WI38 (cell line): ENCODE measurements at regions not wholly inside any gene's neighbourhood (a gene's known extent, or its start where the extent isn't known, plus 50 kb on each side); places are given as distances from the start of the nearest gene placed in this dataset.

Source experiments
- H3K4me3 ChIP-seq: 2 replicates; pipeline ENCODE4 v1.5.1; 2011; ENCODE audit warnings: low read depth, mild to moderate bottlenecking, control low read depth, low read length
- CTCF ChIP-seq: IDR thresholded peaks from 2 replicates; pipeline ENCODE4 v1.5.1; 2012; ENCODE audit warnings: low read depth, mild to moderate bottlenecking, control low read depth, low read length

GRCh38 chr17:72244494-72244893 lies 123.7 kb downstream of the SOX9 start:
- TF ChIP-seq CTCF = no peak

GRCh38 chr17:72244956-72245355 lies 124.1 kb downstream of the SOX9 start:
- TF ChIP-seq CTCF = no peak
- no peak overlapping the region for H3K4me3 ChIP-seq

More at GRCh38 chr17:72244494-72244893, 123.7 kb downstream of the SOX9 start:
- H3K4me3 ChIP-seq = no peak overlapping the region

- TF ChIP-seq CTCF = no peak
- H3K4me3 ChIP-seq = no peak overlapping the region
These were observed 128.6 kb downstream of the SOX9 start for GRCh38 chr17:72249441-72249840.

- H3K4me3 ChIP-seq = no peak overlapping the region
These were observed 129.4 kb downstream of the SOX9 start for GRCh38 chr17:72250206-72250605.

GRCh38 chr17:72253597-72253996 lies 132.8 kb downstream of the SOX9 start:
- TF ChIP-seq CTCF = no peak
- H3K4me3 ChIP-seq = no peak overlapping the region

More at GRCh38 chr17:72250206-72250605, 129.4 kb downstream of the SOX9 start:
- TF ChIP-seq CTCF = no peak

- no peak for TF ChIP-seq CTCF
- H3K4me3 ChIP-seq = no peak overlapping the region
These were observed 134.1 kb downstream of the SOX9 start for GRCh38 chr17:72254808-72255449.

GRCh38 chr17:72255481-72255880 lies 134.7 kb downstream of the SOX9 start:
- H3K4me3 ChIP-seq = no peak overlapping the region
- no peak for TF ChIP-seq CTCF
